K562 (cell line): ENCODE measurements at regions not wholly inside any gene's neighbourhood (a gene's known extent, or its start where the extent isn't known, plus 50 kb on each side); places are given as distances from the start of the nearest gene placed in this dataset.

Source experiments
- ATF2 ChIP-seq: sonication (generic); formaldehyde crosslinking; IDR thresholded peaks from 2 replicates; pipeline ENCODE4 v1.8.1; 2022; ENCODE audit warnings: missing genetic modification reagents
- CAMTA2 ChIP-seq: fragments of 250-450 bp; sonication (Bioruptor Pico); conservative IDR thresholded peaks from 2 replicates; pipeline ENCODE4 v1.5.1; 2022
- GATAD2B ChIP-seq: fragments of 450-650 bp; IDR thresholded peaks from 2 replicates; pipeline ENCODE4 v1.6.1; 2017; ENCODE audit warnings: mild to moderate bottlenecking, borderline replicate concordance
- JUND ChIP-seq, 2 experiments: IDR thresholded peaks; 2 replicates in 1 of 2; 3 replicates in 1 of 2; pipeline ENCODE4 v1.6.1; 2011; ENCODE audit warnings: borderline replicate concordance in 2 of 2, low read depth in 2 of 2, low read length in 2 of 2, improper control_type of control experiment in 1 of 2, missing biosample characterization in 1 of 2, missing genetic modification characterization in 1 of 2, missing genetic modification reagents in 1 of 2
- NKRF ChIP-seq: fragments of 450-650 bp; IDR thresholded peaks from 2 replicates; pipeline ENCODE4 v1.6.1; 2016; ENCODE audit warnings: borderline replicate concordance
- NR3C1 ChIP-seq: sonication (generic); formaldehyde crosslinking; IDR thresholded peaks from 2 replicates; pipeline ENCODE4 v1.8.1; 2022; ENCODE audit warnings: missing genetic modification reagents
- NR4A1 ChIP-seq, 2 experiments: fragments of 250-450 bp in 1 of 2; fragments of 450-650 bp in 1 of 2; sonication (Bioruptor Pico) in 1 of 2; IDR thresholded peaks; 2 replicates each; pipeline versions ENCODE4 v1.4.0 to v1.6.1; 2016 to 2020; ENCODE audit warnings: mild to moderate bottlenecking in 2 of 2, missing compliant biosample characterization in 1 of 2, missing genetic modification characterization in 1 of 2, moderate library complexity in 1 of 2
- PPARD ChIP-seq: fragments of 250-450 bp; sonication (Bioruptor Pico); IDR thresholded peaks from 2 replicates; pipeline ENCODE4 v1.8.0; 2022; ENCODE audit warnings: inconsistent platforms, mild to moderate bottlenecking, moderate library complexity
- STAT5A ChIP-seq: IDR thresholded peaks from 2 replicates; pipeline ENCODE4 v1.6.1; 2012; ENCODE audit warnings: low read length, inconsistent platforms, borderline replicate concordance
- TAF15 ChIP-seq: fragments of 200-400 bp; formaldehyde crosslinking; IDR thresholded peaks from 2 replicates; pipeline ENCODE4 v1.6.1; 2017; ENCODE audit warnings: mild to moderate bottlenecking, low read depth, low read length, moderate library complexity
- TAF9B ChIP-seq: fragments of 450-650 bp; IDR thresholded peaks from 2 replicates; pipeline ENCODE4 v1.6.1; 2018; ENCODE audit warnings: mild to moderate bottlenecking; ENCODE audit not compliant: partially characterized antibody
- TEAD2 ChIP-seq: fragments of 450-650 bp; IDR thresholded peaks from 2 replicates; pipeline ENCODE4 v1.6.1; 2016; ENCODE audit warnings: missing genetic modification characterization, control low read depth, missing compliant biosample characterization
- ZFX ChIP-seq: sonication (generic); formaldehyde crosslinking; IDR thresholded peaks from 2 replicates; pipeline ENCODE4 v1.8.0; 2022; ENCODE audit warnings: mild to moderate bottlenecking, missing genetic modification reagents, moderate library complexity

GRCh38 chr22:48711031-48711431 is 1116.6 kb downstream of the BRD1 start:
- TF ChIP-seq JUND (IDR thresholded peaks at IDR 0.05; ENCODE audit: borderline replicate concordance, low read depth, low read length): no peak
- TF ChIP-seq JUND (tag; IDR thresholded peaks at IDR 0.05; ENCODE audit: borderline replicate concordance, low read depth, low read length): no peak
- no peak for TF ChIP-seq NR3C1 (CRISPR knock-in tag)
- TF ChIP-seq PPARD: no peak
- no peak for TF ChIP-seq ATF2 (CRISPR knock-in tag)
- no peak for TF ChIP-seq CAMTA2 (CRISPR knock-in tag)
- no peak for TF ChIP-seq NKRF
- TF ChIP-seq TEAD2 (tag): no peak
- no peak for TF ChIP-seq GATAD2B
- TF ChIP-seq TAF9B: no peak
- TF ChIP-seq TAF15: no peak
- TF ChIP-seq NR4A1 (CRISPR knock-in tag; IDR thresholded peaks at IDR 0.05): no peak
- no peak for TF ChIP-seq NR4A1 (tag; IDR thresholded peaks at IDR 0.05)
- no peak for TF ChIP-seq ZFX (CRISPR knock-in tag)
- no peak for TF ChIP-seq STAT5A
